Loucy (cell line): ENCODE measurements at regions not wholly inside any gene's neighbourhood (a gene's known extent, or its start where the extent isn't known, plus 50 kb on each side); places are given as distances from the start of the nearest gene placed in this dataset.

Experiments
- CTCF ChIP-seq: fragments of 200-600 bp; sonication (generic); conservative IDR thresholded peaks from 2 replicates; pipeline ENCODE4 v1.5.1; 2014; ENCODE audit warnings: mild to moderate bottlenecking, antibody characterized with exemption, low read length
- EZH2phosphoT487 ChIP-seq: fragments of 200-600 bp; IDR thresholded peaks from 2 replicates; pipeline ENCODE4 v1.6.1; 2018; ENCODE audit warnings: antibody characterized with exemption, mild to moderate bottlenecking, moderate library complexity, borderline replicate concordance

GRCh38 chr2:176784633-176785200 lies 427.9 kb upstream of the HNRNPA3 start:
- no peak for TF ChIP-seq CTCF
- no peak for TF ChIP-seq EZH2phosphoT487
